HG03439 (cell line): ENCODE measurements at regions not wholly inside any gene's neighbourhood (a gene's known extent, or its start where the extent isn't known, plus 50 kb on each side); places are given as distances from the start of the nearest gene placed in this dataset.
"Not testable (repeated sequence)": the region's sequence is repeated elsewhere in the genome, so short reads cannot be mapped to it uniquely, and the experiment has no call there.

Experiments used
- ATAC-seq: cut with Tn5 transposase; IDR thresholded peaks from one replicate; pipeline ENCODE4 v1.9.1; 2021; ENCODE audit warnings: mild to moderate bottlenecking, moderate library complexity; ENCODE audit not compliant: unreplicated experiment

GRCh38 chr13:109345433-109345941, 440.9 kb downstream of the IRS2 start:
- no peak for ATAC-seq

DNA sequence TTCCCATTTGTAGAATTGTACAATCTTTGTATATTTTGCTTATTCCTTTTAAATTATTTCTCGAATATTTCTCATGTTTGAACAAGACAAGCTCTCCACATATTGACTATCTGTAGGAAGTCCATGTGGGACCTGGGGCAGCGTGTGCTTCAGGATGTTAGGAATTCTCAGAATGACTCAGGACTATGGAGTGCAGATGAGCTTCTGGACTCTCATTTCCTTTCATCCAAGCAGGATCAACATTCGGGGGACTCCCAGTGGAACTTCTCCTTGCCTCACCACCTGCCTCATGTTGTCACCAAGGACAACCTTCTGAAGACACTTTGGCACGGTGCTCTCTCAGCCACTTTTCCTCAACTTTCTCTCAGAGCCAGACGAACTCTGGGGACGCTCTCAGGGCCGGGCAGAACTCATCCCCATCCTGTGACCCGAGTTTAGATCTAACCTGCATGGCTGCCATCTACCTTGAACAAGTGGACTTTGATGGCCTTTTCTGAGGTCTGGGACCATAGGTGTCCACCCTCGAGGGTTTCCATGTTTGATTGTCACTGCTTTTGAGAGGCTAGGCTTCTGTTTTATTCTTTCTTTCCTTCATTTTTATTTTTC, 441.7 kb downstream of the IRS2 start:
- no peak for ATAC-seq

- ATAC-seq: no peak
Measured at GRCh38 chr13:109336730-109337129, 449.7 kb downstream of the IRS2 start.

DNA sequence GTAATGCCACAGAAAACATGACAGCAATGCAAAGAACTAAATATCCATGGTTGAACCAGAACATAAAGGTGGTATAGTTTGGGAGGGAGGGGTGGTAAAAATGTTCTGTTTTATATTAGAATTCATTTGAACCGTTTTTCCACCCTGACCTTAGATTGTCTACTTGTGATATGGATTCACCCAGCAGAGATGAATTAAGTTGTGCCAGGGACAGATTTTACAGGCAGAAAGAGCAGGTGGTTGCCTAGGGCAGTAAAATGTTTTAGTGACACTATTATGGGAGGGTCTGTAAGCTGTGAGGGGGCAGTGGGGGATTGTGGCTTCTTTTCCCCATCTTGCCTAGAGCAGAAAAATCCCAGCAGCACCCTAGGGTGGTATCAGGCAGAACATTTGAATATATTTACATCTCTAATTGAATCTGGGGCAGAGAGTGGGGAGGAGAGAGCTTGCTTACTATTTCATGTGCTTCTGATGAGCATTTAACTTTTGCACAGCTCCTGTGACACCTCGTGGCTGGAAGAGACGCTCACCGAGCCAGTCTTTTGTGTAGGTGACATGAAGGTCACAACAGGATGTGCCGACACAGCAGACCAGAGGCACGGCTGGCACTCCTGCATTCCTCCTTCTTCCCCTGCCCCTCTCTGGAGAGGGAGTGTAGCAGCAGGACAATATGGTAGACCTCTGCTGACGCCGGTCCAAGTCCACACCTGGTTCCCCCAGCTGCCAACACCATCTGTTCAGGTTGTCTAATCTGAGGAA, 452.3 kb downstream of the IRS2 start:
- no peak for ATAC-seq

- no peak for ATAC-seq
Measured at GRCh38 chr13:109332506-109333499, 453.6 kb downstream of the IRS2 start.

DNA sequence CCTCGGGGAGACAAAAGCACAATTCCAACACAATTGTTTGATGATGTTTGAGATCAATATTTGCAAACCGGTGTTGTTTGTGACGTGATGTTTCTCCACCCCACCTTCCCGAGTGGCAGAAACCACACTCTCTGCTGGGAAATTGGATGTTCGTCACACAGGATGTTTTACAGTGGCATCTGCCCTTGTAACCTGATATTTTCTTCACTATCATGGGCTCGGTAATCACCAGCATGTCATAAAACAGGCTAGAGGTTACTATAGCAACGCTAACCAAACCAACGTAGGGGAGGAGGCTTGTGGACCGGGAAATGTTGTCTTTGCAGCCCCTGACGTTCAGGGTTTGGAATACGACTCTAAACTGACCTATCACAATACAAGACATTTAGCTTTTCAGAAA, 454.5 kb downstream of the IRS2 start:
- ATAC-seq: no peak

DNA sequence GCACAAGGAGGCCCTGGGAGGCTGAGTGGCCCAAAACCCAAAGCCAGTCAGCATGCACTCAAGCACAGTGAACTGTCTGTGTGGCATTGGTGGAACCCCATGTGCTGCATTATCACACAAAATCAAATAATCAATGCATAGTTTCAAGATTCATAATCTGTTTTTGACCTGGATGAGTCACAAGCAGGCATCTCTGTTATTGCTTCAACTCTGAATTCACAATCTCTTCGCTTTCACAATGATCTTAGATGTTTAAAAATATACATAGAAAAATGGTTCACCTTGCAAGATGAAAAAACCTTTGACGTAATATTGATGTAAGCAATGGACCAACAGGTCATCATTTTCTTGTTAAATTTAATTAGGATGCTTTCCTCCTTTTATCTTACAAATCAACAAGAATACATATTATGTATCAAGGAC, 455.4 kb downstream of the IRS2 start:
- ATAC-seq: no peak

DNA sequence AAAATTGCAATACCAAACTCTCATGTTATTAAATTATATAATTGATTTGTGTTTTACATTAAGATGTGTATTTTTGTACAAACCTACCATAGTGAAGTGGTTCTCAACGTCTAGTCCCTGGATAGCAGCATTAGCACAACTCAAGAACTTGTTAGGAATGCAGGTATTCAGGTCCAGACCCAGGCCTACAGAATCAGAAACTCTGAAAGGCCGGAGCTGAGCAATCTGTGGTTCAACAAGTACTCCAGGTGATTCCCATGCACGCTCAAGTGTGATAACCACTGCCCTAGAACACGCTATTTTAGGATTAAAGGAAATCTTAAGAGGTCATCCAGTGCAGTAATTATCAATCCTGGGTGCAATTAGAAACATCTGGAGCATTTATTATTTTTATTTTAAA, 456.3 kb downstream of the IRS2 start:
- ATAC-seq: no peak

DNA sequence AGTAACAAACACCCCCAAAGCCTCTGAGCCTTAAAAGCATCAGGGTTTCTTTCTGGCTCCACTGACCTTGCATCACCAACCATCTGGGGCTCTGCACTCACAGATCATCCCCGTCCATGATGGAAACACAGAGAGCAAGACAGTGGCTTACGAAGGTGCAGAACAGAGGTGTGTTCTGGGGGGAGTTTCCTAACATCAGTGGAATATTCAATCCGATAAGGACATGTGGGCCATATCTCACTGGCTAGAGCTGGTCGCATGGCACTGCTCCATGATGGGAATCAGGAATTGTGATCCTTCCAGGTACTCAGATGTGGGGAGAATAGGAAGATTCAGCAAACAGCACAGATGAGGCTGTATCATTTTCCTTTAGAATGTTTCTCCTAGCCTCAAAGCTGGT, 457.2 kb downstream of the IRS2 start:
- ATAC-seq: no peak

DNA sequence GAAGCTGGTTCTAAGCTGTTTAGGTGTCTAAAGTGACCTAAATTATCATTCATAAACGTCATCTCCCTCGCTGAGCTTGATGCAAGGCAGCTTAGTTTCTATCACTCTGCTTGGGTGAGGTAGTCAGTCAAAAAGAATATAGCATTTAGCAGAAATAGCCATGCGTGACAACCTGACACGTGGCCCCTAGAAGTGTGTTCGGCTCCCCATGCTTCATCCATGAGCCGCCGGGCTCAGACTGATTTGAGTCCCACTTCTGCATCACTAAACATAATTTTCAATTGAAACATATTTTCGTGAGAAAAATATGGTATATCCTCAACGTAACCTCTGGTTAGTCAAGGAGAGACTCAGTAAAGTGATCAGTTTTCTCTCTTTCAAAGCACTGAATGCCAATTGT, 459.8 kb downstream of the IRS2 start:
- ATAC-seq: no peak

DNA sequence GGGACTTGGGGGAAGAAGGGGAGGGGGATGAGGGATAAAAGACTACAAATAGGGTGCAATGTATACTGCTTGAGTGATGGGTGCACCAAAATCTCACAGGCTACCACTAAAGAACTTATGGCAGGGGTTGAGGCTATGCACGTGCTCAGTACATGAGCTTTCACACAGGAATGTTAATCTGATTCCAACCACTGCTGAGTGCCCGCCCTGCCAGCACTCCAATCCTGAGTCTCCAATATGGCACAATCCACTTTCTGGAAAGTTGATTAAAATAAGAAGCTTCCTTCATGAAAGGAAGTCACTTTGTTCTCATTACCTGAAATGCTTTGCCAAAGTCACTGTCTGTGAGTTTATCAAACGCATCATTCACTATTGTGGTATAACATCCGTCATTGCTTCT, 463.0 kb downstream of the IRS2 start:
- ATAC-seq: no peak

GRCh38 chr13:109318945-109319590, 467.3 kb downstream of the IRS2 start:
- ATAC-seq: no peak

DNA sequence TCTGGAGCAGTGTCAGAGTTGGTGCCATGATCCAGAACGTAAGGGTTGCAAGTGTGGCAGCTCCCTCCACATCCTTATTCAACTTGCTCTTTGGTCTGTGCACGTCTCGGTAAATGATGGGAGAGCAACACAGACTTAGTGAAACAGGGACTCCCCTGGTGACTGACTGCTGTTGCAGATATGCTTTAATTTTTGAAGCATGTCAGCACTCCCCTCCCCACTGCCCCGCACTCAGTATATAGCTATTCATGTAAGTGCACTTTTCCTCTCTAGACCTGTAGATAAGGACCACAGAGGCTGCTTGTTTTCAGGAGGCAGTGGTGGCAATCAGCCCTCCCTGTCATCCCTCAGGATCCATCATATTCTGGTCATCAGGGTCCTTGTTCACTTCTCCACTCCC, 470.9 kb downstream of the IRS2 start:
- ATAC-seq: no peak

GRCh38 chr13:109314101-109314500, 472.3 kb downstream of the IRS2 start:
- no peak for ATAC-seq

DNA sequence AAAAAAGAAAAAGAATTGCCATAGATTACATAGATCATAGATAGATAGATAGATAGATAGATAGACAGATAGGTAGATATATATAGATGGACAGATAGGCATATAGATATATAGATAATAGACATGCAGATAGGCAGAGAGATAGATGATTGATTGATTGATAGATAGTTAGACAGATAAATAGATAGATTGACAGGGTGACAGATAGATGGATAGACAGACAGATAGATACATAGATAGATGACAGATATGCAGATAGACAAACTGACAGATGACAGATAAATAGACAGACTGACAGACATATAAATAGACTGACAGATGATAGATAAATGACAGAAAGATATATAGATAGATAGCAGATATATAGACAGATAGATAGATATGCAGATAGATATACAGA, 474.0 kb downstream of the IRS2 start:
- no peak for ATAC-seq

DNA sequence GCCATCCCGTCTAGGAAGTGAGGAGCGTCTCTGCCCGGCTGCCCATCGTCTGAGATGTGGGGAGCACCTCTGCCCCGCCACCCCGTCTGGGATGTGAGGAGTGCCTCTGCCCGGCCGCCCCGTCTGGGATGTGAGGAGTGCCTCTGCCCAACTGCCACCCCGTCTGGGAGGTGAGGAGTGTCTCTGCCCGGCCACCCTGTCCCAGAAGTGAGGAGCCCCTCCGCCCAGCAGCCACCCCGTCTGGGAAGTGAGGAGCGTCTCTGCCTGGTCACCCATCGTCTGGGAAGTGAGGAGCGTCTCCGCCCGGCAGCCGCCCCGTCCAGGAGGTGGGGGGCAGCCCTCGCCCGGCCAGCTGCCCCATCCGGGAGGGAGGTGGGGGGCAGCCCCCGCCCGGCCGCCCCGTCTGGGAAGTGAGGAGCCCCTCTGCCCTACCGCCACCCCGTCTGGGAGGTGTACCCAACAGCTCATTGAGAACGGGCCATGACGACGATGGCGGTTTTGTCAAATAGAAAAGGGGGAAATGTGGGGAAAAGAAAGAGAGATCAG, 474.9 kb downstream of the IRS2 start:
- ATAC-seq: not testable (repeated sequence)

GRCh38 chr13:109309625-109310363, 476.6 kb downstream of the IRS2 start:
- no peak for ATAC-seq

DNA sequence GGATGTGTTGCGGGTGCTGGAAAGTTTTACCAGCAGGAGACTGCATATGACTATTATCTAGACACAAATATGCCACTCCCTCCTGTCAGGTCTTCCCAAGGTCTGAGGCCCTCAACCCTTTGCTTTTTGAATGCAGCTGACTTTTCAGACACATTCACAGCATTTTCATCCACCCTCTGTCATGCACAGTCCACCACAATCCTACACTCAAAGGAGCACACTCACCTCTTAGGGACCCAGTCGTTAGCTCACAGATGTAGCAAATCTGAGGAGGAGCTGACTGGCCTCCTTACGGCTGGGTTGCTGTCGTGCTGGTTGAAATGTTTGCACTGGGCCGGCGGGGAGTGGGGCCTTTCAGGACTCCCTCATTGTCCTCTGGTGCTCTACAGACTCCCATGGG, 479.4 kb downstream of the IRS2 start:
- ATAC-seq: no peak

GRCh38 chr13:109301726-109302125, 484.7 kb downstream of the IRS2 start:
- no peak for ATAC-seq

GRCh38 chr13:109301276-109301675, 485.1 kb downstream of the IRS2 start:
- ATAC-seq: no peak
